ENCODE measurements at regions not wholly inside any gene's neighbourhood (a gene's known extent, or its start where the extent isn't known, plus 50 kb on each side); places are given as distances from the start of the nearest gene placed in this dataset.

DNA sequence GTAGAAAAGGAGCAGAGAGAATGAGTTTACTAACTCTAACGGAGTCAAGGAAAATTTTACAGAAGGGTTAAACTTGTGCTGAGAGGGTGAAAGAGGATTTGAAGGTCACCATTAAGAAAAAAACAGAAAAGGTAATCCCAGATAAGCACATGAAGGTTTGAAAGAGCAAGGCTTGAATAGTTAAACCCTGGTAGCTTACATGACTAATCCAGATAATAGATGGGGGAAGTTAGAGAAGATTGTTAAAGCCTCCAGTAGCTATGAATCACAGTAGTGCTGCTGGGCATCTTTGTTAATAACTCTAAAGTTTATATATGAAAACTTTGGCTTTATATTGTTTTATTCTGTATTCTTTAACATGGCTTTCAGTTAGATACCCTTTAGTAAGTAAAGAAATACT is 354.5 kb upstream of the FTMT start:
- Mint-ChIP-seq H3K27ac (no peak overlapping the region), H3K4me3 (no peak overlapping the region), H3K4me1 (ENCODE audit: unreplicated experiment) (no peaks in the 10 kb centered on the region), H3K36me3 (no peaks in the 10 kb centered on the region), H3K9me3 (no peaks in the 10 kb centered on the region), H3K27me3 (no peaks in the 10 kb centered on the region)
- DNase-seq (ENCODE audit: extremely low spot score, unreplicated experiment), result no peak
- TF ChIP-seq, protein P1, sequence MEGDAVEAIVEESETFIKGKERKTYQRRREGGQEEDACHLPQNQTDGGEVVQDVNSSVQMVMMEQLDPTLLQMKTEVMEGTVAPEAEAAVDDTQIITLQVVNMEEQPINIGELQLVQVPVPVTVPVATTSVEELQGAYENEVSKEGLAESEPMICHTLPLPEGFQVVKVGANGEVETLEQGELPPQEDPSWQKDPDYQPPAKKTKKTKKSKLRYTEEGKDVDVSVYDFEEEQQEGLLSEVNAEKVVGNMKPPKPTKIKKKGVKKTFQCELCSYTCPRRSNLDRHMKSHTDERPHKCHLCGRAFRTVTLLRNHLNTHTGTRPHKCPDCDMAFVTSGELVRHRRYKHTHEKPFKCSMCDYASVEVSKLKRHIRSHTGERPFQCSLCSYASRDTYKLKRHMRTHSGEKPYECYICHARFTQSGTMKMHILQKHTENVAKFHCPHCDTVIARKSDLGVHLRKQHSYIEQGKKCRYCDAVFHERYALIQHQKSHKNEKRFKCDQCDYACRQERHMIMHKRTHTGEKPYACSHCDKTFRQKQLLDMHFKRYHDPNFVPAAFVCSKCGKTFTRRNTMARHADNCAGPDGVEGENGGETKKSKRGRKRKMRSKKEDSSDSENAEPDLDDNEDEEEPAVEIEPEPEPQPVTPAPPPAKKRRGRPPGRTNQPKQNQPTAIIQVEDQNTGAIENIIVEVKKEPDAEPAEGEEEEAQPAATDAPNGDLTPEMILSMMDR (conservative IDR thresholded peaks at IDR 0.05), result no peak

DNA sequence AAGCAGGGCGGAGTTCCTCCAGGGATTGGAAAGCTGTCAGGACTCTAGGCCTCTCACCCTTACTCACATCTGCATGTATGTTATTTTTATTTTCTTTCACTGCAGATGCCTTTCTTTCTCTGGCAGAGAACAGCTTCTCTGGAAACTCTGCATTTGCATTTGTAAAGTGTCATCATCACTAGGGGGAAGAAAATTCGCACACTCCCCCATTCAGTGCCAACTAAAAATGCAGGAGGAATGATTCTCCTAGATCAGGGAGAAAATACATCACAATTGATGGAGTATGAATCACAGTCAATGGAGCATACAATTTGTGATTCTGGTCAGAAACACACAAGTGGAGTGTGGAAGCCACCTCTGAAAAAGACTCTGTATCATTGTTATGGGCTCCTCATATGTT is 351.4 kb upstream of the FTMT start:
- H3K27me3 Mint-ChIP-seq, result no peaks in the 10 kb centered on the region
- H3K4me3 Mint-ChIP-seq, result no peak overlapping the region
- no peaks in the 10 kb centered on the region for H3K36me3 Mint-ChIP-seq
- no peak overlapping the region for H3K27ac Mint-ChIP-seq
- peaks cover 9% of the 10 kb centered on the region for H3K4me1 Mint-ChIP-seq (ENCODE audit: unreplicated experiment)
- no peak for DNase-seq (ENCODE audit: extremely low spot score, unreplicated experiment)
- H3K9me3 Mint-ChIP-seq, result no peaks in the 10 kb centered on the region
- TF ChIP-seq, protein P1 (conservative IDR thresholded peaks at IDR 0.05), result no peak

DNA sequence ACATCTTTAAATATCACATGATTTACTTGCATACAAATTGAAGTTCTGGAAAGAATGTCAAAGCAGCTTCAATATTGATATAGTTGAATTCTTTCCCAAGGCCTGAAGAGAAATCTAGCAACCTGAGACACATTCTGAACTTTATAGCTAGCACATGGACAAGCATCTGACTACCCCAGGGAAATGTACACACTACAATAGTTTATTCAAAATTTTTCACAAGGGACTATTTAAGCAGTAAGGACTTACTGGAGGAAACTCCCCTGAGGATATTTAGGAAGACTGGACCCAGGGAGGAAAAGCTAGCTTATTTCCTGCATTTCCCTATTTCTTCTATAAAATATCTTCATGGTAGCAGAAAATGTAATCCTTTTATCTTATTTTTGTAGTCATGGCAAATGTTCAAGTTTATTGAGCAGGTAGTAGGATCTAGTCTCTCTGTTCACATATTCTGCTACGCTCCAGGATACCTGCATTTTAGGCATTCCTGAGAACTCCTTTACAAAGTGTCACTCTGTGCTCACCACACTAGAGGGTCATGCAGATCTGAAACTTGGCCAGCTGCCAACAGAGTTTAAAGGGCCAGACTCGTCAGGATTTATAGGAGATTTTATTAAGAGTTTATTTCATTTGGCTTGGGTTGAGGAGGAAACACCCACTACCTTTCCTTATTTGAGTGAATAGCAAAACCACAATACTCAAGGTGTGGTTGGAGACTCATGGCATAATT is 348.4 kb upstream of the FTMT start:
- peak; percentile 67 for DNase-seq (ENCODE audit: extremely low spot score, unreplicated experiment)

DNA sequence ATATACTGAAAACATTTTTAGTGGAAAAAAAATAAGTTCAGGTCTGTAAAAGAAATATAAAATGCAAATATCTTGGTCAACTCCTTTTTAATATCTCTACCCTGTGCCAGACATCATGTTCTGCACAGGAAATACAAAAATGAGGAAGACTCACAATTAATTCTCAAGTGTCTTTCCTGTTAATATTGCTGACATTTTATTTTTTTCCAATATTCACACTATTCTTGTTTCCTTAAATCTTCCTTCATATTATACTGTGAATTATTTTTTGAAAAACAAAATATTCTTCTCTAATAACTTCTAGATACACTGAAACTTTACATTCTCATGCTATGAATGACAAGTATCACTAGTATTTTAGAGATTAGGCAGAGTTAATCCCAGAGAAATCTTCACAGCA is 334.7 kb upstream of the FTMT start:
- H3K4me1 Mint-ChIP-seq (ENCODE audit: unreplicated experiment), result no peaks in the 10 kb centered on the region
- no peaks in the 10 kb centered on the region for H3K36me3 Mint-ChIP-seq
- H3K27me3 Mint-ChIP-seq, result no peaks in the 10 kb centered on the region
- no peak for DNase-seq (ENCODE audit: extremely low spot score, unreplicated experiment)
- TF ChIP-seq, protein P1 (conservative IDR thresholded peaks at IDR 0.05), result no peak
- no peak overlapping the region for H3K4me3 Mint-ChIP-seq
- H3K9me3 Mint-ChIP-seq, result no peaks in the 10 kb centered on the region
- H3K27ac Mint-ChIP-seq, result no peak overlapping the region

More for the DNA sequence above, 348.4 kb upstream of the FTMT start:
- no peak overlapping the region for H3K27ac Mint-ChIP-seq
- no peak overlapping the region for H3K4me3 Mint-ChIP-seq
- no peaks in the 10 kb centered on the region for H3K36me3 Mint-ChIP-seq
- H3K9me3 Mint-ChIP-seq, result no peaks in the 10 kb centered on the region
- TF ChIP-seq, protein P1 (conservative IDR thresholded peaks at IDR 0.05), result no peak
- no peaks in the 10 kb centered on the region for H3K27me3 Mint-ChIP-seq
- H3K4me1 Mint-ChIP-seq (ENCODE audit: unreplicated experiment), result peaks cover 9% of the 10 kb centered on the region

DNA sequence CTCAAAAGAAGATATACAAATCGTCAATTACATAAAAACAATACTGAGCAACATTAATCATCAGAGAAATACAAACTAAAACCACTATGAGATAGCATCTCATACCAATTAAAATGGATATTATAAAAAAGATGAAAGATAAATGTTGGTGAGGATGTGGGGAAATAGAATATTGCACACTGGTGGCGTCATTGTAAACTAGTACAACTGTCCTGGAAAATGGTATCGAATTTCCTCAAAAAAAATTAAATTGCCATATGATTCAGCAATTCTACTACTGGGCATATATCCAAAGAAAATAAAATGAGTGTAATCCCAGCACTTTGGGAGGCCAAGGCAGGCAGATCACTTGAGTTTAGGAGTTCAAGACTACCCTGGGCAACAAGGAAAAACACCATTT is 326.0 kb upstream of the FTMT start:
- no peak for DNase-seq (ENCODE audit: extremely low spot score, unreplicated experiment)
- Mint-ChIP-seq H3K9me3 (no peaks in the 10 kb centered on the region), H3K27me3 (no peaks in the 10 kb centered on the region), H3K27ac (no peak overlapping the region), H3K4me1 (ENCODE audit: unreplicated experiment) (no peaks in the 10 kb centered on the region), H3K36me3 (no peaks in the 10 kb centered on the region), H3K4me3 (no peak overlapping the region)
- TF ChIP-seq, protein P1 (conservative IDR thresholded peaks at IDR 0.05), result no peak
